ENCODE measurements at regions not wholly inside any gene's neighbourhood (a gene's known extent, or its start where the extent isn't known, plus 50 kb on each side); places are given as distances from the start of the nearest gene placed in this dataset.

- no peak for TF ChIP-seq EZH2phosphoT487 (IDR thresholded peaks at IDR 0.05; ENCODE audit: insufficient read depth, low read depth)
- TF ChIP-seq EZH2 (IDR thresholded peaks at IDR 0.05; ENCODE audit: insufficient read depth, poor library complexity, severe bottlenecking): no peak
Measured at GRCh38 chrX:98294310-98294709, 1410.6 kb downstream of the RPA4 start.

Measured in GM23248 (cell line).